D721Med (cell line): ENCODE measurements at regions not wholly inside any gene's neighbourhood (a gene's known extent, or its start where the extent isn't known, plus 50 kb on each side); places are given as distances from the start of the nearest gene placed in this dataset.
"Not testable (repeated sequence)": the region's sequence is repeated elsewhere in the genome, so short reads cannot be mapped to it uniquely, and the experiment has no call there.

ENCODE experiments used
- DNase-seq: peaks from one replicate; pipeline ENCODE4 v3.0.0; 2011; ENCODE audit warnings: low spot score; ENCODE audit not compliant: insufficient read length
- FAIRE-seq: peaks from 2 replicates; lab custom pipeline; 2011; peaks lifted over from hg19 to GRCh38; lab: Jason Lieb, UNC
- TF ChIP-seq, protein P1 (sequence below): IDR thresholded peaks from 2 replicates; pipeline ENCODE4 v1.5.1; 2012; ENCODE audit warnings: mild to moderate bottlenecking, control low read depth; ENCODE audit not compliant: insufficient read depth; ENCODE audit errors: missing control alignments

DNA sequence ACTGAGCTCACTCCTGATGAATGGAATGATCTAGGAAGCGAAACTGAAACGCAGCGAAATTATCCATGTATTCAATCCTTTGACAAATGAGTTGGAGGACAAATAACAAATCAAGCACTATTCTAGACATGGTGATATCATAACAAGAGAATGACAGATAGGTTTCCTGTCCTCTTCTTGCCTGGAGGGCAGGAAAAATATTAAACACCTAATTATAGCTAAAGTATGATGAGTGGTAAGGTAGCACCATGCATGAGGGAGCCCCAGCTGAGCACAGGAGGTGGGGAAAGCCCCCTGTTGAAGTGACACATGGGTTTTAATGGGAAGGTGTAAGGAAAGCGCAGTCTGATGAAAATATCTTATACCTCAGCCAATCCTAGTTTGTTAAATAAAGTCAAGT, 225.2 kb downstream of the NPR3 start:
- TF ChIP-seq, protein P1, sequence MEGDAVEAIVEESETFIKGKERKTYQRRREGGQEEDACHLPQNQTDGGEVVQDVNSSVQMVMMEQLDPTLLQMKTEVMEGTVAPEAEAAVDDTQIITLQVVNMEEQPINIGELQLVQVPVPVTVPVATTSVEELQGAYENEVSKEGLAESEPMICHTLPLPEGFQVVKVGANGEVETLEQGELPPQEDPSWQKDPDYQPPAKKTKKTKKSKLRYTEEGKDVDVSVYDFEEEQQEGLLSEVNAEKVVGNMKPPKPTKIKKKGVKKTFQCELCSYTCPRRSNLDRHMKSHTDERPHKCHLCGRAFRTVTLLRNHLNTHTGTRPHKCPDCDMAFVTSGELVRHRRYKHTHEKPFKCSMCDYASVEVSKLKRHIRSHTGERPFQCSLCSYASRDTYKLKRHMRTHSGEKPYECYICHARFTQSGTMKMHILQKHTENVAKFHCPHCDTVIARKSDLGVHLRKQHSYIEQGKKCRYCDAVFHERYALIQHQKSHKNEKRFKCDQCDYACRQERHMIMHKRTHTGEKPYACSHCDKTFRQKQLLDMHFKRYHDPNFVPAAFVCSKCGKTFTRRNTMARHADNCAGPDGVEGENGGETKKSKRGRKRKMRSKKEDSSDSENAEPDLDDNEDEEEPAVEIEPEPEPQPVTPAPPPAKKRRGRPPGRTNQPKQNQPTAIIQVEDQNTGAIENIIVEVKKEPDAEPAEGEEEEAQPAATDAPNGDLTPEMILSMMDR = no peak
- FAIRE-seq = no peak
- no peak for DNase-seq

DNA sequence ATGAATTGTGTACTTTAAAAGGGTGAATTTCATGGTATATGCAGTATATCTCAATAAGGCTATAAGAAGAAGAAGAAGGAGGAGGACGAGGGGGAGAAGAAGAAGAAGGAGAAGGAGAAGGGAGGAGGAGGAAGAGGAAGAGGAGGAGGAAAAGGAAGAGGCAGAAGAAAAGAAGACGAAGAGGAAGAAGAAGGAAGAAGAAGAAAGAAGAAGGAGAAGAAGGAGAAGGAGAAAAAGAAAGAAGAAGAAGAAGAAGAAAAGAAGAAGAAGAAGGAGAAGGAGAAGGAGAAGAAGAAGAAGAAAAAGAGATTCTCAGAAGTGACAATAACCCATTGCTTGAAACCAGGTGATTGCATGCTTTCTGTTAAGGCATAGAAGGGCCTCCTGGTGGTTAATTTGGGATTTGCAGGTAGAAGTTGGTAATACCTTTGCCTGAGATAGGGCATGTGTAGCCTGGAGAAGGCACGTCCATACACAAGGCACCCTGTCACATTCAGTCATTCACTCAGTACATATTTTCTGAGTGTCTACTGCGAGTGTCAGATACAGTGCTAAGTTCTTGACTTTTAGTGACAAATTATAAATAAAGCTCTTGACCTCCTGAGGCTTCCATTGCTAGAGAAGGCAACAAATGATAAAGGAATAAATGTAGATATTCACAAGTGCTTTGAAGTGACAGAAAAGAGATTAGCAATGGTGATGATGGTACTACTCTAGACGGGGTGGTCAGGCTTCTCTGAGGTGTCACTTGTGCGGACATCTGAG, 231.3 kb downstream of the NPR3 start:
- FAIRE-seq (no peak), DNase-seq (no peak)
- TF ChIP-seq, protein P1 = no peak

DNA sequence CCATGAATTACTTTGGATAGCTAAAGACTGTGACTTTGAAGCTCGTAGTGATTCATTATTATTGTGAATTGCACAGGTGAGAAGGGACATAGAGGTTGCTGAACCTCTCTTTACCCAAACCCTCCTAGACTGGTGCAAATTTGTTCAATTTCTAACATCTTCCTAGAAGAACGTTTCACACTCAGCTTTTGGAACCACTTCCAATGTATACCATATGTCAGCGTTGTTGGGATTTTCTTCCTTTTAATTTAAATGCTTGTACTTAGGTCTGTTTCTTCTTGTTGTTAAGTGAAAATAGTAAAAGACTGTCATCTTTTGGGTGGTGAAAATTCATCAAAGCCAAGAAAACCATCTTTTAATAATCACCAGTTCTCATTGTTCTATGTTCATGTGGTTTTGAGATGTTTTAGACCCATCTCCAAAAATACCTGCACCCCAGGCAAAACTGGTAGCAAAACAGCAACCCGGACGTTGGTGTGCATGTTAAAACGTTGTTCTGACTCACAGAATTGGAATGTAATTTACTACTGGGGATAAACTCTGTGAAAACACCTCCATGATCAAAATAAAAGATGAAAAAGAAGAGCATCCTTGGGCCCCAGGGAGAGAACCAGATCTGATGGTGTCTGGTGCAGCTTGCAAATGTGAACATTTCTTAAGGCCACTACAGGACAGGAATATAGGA, 238.3 kb downstream of the NPR3 start:
- DNase-seq (no peak), FAIRE-seq (no peak)
- TF ChIP-seq, protein P1 = no peak

DNA sequence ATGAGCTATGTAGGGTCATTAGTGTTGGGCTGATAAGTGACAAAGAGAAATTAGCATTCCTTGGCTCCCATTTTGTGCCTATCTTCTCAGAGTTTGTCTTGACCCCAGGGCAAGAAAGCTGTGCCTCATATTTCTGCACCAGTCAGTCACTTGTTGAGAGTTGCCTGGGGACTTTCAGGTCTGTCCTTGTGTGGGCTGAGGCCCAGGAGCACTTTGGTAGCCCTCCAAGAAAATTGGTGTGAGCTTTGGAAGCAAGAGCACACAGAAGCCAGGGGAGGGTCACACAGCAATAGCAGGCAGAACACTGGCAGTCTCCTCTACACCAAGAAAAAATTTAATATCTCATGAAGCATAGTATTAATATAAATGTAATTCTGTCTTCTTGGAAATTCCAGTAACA, 239.9 kb downstream of the NPR3 start:
- DNase-seq = no peak
- TF ChIP-seq, protein P1 = no peak
- FAIRE-seq = no peak

DNA sequence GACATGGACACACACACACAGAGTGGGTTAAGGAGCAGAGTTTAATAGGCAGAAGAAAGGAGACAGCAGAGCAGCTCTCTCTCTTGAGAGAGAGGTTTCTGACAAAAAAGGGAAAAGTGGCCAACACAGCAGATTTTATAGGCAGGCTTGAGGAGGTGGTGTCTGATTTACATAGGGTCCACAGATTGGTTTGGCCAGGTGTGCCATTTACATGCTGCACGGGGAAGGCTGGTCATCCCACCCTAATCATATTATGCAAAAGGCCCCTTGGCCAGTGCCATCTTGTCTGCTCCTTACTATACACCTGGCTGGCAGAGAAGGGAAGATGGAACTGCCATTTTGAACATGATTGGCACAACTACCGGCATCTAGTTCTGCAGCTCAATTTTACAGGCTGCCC, 240.8 kb downstream of the NPR3 start:
- FAIRE-seq = no peak
- TF ChIP-seq, protein P1 = no peak
- no peak for DNase-seq

DNA sequence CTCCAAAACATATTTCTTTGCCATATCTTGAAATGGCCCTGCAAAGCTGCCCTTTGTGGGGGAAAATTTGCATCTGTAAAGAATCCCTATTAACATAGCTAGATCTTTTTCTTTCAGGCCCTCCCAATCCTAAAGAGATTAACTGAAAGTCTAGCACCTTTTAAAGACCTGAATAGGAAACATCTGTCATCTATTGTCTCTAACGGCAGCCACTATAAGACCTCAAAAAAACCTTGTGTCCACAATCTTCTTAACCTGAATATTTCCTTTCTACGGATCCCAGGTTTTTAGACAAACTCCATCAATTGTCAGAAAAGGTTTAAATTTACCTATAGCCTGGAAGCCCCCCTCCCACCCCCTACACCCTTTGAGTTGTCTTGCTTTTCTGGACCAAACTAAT, 241.3 kb downstream of the NPR3 start:
- DNase-seq, FAIRE-seq: not testable (repeated sequence)

DNA sequence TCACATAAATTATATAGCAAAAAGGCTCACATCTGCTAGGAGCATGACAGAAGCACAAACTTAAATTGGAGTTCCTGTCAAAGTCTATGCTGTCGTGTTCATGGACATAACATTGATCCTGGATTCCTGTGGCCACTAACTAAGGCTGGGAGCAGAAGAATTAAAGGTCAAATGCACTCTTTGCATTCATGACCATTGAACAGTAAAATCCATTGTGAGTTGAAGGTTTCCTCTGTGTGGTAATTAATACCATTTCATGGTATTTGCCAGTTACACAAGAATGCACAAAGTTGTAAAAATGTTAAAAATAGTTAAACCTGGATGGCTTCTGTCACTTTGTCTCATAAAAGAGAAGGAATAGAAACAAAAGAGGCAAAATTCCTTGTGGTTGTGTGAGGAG, 242.6 kb downstream of the NPR3 start:
- TF ChIP-seq, protein P1 = no peak
- FAIRE-seq (no peak), DNase-seq (no peak)
